PFSK-1 (cell line): ENCODE measurements at regions not wholly inside any gene's neighbourhood (a gene's known extent, or its start where the extent isn't known, plus 50 kb on each side); places are given as distances from the start of the nearest gene placed in this dataset.

ENCODE experiments used
- FOXP2 ChIP-seq: optimal IDR thresholded peaks from 2 replicates; pipeline ENCODE3; 2011; ENCODE audit warnings: borderline replicate concordance, control low read depth, inconsistent platforms; ENCODE audit not compliant: insufficient read depth; ENCODE audit errors: extremely low read length, extremely low read depth
- POLR2AphosphoS5 ChIP-seq: IDR thresholded peaks from 2 replicates; pipeline ENCODE4 v1.6.1; 2012; ENCODE audit warnings: low read depth, mild to moderate bottlenecking, control low read depth, low read length, moderate library complexity
- REST ChIP-seq, 2 experiments: IDR thresholded peaks; 2 replicates each; pipeline versions ENCODE4 v1.6.1 to v1.8.0; 2011 to 2012; ENCODE audit warnings: low read depth in 2 of 2, low read length in 2 of 2, control low read depth in 1 of 2, inconsistent platforms in 1 of 2, mild to moderate bottlenecking in 1 of 2, moderate library complexity in 1 of 2; ENCODE audit not compliant: insufficient read depth in 1 of 2
- SIN3A ChIP-seq: IDR thresholded peaks from 2 replicates; pipeline ENCODE4 v1.6.1; 2012; ENCODE audit warnings: mild to moderate bottlenecking, low read length, moderate library complexity, borderline replicate concordance; ENCODE audit not compliant: insufficient read depth
- TAF1 ChIP-seq: IDR thresholded peaks from 2 replicates; pipeline ENCODE4 v1.6.1; 2012; ENCODE audit warnings: low read length, control low read depth, borderline replicate concordance; ENCODE audit not compliant: insufficient read depth

- TF ChIP-seq REST (IDR thresholded peaks at IDR 0.05; ENCODE audit: insufficient read depth in 1 of 2, low read depth in 2 of 2, low read length in 2 of 2) (no peak), POLR2AphosphoS5 (no peak), SIN3A (no peak), TAF1 (no peak), FOXP2 (no peak)
Observed at GRCh38 chr4:96150466-96150865, 310.6 kb downstream of the PDHA2 start.
